NT2/D1 (cell line): ENCODE measurements at regions not wholly inside any gene's neighbourhood (a gene's known extent, or its start where the extent isn't known, plus 50 kb on each side); places are given as distances from the start of the nearest gene placed in this dataset.

Source experiments
- DNase-seq: peaks from one replicate; pipeline ENCODE4 v3.0.0-alpha.2; 2011; ENCODE audit warnings: low read depth, low spot score
- H3K27me3 ChIP-seq: 2 replicates; pipeline ENCODE4 v1.6.0; 2011; ENCODE audit warnings: mild to moderate bottlenecking; ENCODE audit not compliant: insufficient read length, insufficient read depth
- H3K36me3 ChIP-seq: 2 replicates; pipeline ENCODE4 v1.6.1; 2011; ENCODE audit warnings: mild to moderate bottlenecking, low read length, mixed read lengths; ENCODE audit not compliant: insufficient read depth, insufficient read length
- H3K4me1 ChIP-seq: 2 replicates; pipeline ENCODE4 v1.5.1; 2011; ENCODE audit not compliant: insufficient read depth, insufficient read length
- H3K4me3 ChIP-seq: 2 replicates; pipeline ENCODE4 v1.5.1; 2011; ENCODE audit warnings: low read depth; ENCODE audit not compliant: insufficient read length
- H3K9ac ChIP-seq: 2 replicates; pipeline ENCODE4 v1.6.0; 2011; ENCODE audit warnings: low read depth; ENCODE audit not compliant: insufficient read length
- H3K9me3 ChIP-seq: 2 replicates; pipeline ENCODE4 v1.5.1; 2011; ENCODE audit warnings: mild to moderate bottlenecking, low read length; ENCODE audit not compliant: insufficient read depth
- SUZ12 ChIP-seq: IDR thresholded peaks from 2 replicates; pipeline ENCODE4 v1.6.1; 2011; ENCODE audit not compliant: insufficient read length, insufficient read depth; ENCODE audit errors: extremely low read depth
- YY1 ChIP-seq: IDR thresholded peaks from 2 replicates; pipeline ENCODE4 v1.6.1; 2011; ENCODE audit not compliant: insufficient read length, insufficient read depth
- ZNF274 ChIP-seq: IDR thresholded peaks from 2 replicates; pipeline ENCODE4 v1.6.1; 2011; ENCODE audit warnings: mild to moderate bottlenecking, low read depth, low read length

DNA sequence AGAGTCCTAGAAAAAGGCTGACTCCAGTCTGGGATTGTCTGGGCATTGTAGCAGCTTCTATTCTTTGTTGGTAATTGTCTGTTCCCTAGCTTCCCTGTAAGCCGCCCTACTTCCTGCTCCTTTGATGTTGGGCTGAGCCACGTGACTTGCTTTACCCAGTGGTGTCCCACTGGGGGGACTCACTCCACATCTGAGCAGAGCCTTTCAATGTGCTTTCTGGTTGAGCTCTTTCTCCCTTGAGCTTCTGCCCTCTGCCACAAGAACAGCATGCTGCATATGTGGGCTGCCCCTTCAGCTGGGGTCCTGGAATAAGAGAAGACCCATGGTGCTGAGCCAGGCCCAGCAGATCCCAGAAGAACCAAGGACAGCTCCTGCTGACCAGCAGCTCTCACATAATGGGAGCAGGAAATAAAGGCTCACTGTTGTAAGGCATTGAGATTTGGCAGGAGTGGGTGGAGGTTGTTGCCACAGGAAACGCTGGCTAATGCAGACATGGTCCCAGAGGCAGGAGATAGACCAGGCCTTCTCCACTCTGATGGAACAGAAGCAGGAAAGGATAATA, 276.3 kb upstream of the GJB5 start:
- no peak for DNase-seq
- Histone ChIP-seq H3K4me3 (no peak overlapping the region), H3K36me3 (no peaks in the 10 kb centered on the region), H3K4me1 (no peaks in the 10 kb centered on the region), H3K9ac (no peak overlapping the region), H3K9me3 (no peaks in the 10 kb centered on the region), H3K27me3 (peaks cover 11% of the 10 kb centered on the region)
- TF ChIP-seq YY1 = no peak
- TF ChIP-seq ZNF274 = no peak
- TF ChIP-seq SUZ12 = no peak

- Histone ChIP-seq H3K4me1 (no peaks in the 10 kb centered on the region), H3K4me3 (no peak overlapping the region), H3K9me3 (no peaks in the 10 kb centered on the region), H3K9ac (no peak overlapping the region), H3K27me3 (peaks cover 11% of the 10 kb centered on the region), H3K36me3 (no peaks in the 10 kb centered on the region)
- TF ChIP-seq ZNF274 (no peak), SUZ12 (no peak), YY1 (no peak)
- peak; percentile 13 for DNase-seq
Measured at GRCh38 chr1:34479731-34480130, 275.1 kb upstream of the GJB5 start.

- TF ChIP-seq ZNF274 (no peak), YY1 (no peak), SUZ12 (no peak)
- Histone ChIP-seq H3K27me3 (peaks cover 6% of the 10 kb centered on the region), H3K9ac (no peak overlapping the region), H3K36me3 (no peaks in the 10 kb centered on the region), H3K4me1 (no peaks in the 10 kb centered on the region), H3K9me3 (peaks cover 27% of the 10 kb centered on the region; the same call in 1 of the 2 replicates), H3K4me3 (no peak overlapping the region)
- DNase-seq = no peak
Measured at GRCh38 chr1:34488080-34488708, 266.7 kb upstream of the GJB5 start.

GRCh38 chr1:34500451-34500850, 254.4 kb upstream of the GJB5 start:
- DNase-seq = peak; percentile 40
- Histone ChIP-seq H3K27me3 (peaks cover 55% of the 10 kb centered on the region), H3K9ac (no peak overlapping the region), H3K36me3 (no peaks in the 10 kb centered on the region), H3K4me1 (no peaks in the 10 kb centered on the region), H3K4me3 (no peak overlapping the region), H3K9me3 (no peaks in the 10 kb centered on the region)
- TF ChIP-seq SUZ12 (no peak), YY1 (no peak), ZNF274 (no peak)

GRCh38 chr1:34511802-34512201, 243.0 kb upstream of the GJB5 start:
- no peak overlapping the region for H3K4me3 ChIP-seq
- DNase-seq = no peak
- no peak overlapping the region for H3K9ac ChIP-seq
- peaks cover 31% of the 10 kb centered on the region for H3K9me3 ChIP-seq
- H3K4me1 ChIP-seq = no peaks in the 10 kb centered on the region
- TF ChIP-seq ZNF274 (no peak), YY1 (no peak), SUZ12 (no peak)
- H3K36me3 ChIP-seq = no peaks in the 10 kb centered on the region
- no peaks in the 10 kb centered on the region for H3K27me3 ChIP-seq

- no peak for TF ChIP-seq ZNF274
- no peak for TF ChIP-seq SUZ12
- no peak for TF ChIP-seq YY1
- peaks cover 5% of the 10 kb centered on the region for H3K9me3 ChIP-seq
Measured at GRCh38 chr1:34518146-34518699, 236.6 kb upstream of the GJB5 start.

GRCh38 chr1:34520111-34520510, 234.7 kb upstream of the GJB5 start:
- Histone ChIP-seq H3K9ac (no peak overlapping the region), H3K4me3 (no peak overlapping the region), H3K27me3 (no peaks in the 10 kb centered on the region), H3K36me3 (no peaks in the 10 kb centered on the region), H3K9me3 (peaks cover 2% of the 10 kb centered on the region), H3K4me1 (no peaks in the 10 kb centered on the region)
- no peak for TF ChIP-seq SUZ12
- TF ChIP-seq YY1 = no peak
- no peak for TF ChIP-seq ZNF274
- no peak for DNase-seq

More at GRCh38 chr1:34518146-34518699, 236.6 kb upstream of the GJB5 start:
- no peaks in the 10 kb centered on the region for H3K27me3 ChIP-seq
- H3K9ac ChIP-seq = no peak overlapping the region
- DNase-seq = no peak
- no peaks in the 10 kb centered on the region for H3K4me1 ChIP-seq
- no peak overlapping the region for H3K4me3 ChIP-seq
- no peaks in the 10 kb centered on the region for H3K36me3 ChIP-seq
